ENCODE measurements at regions not wholly inside any gene's neighbourhood (a gene's known extent, or its start where the extent isn't known, plus 50 kb on each side); places are given as distances from the start of the nearest gene placed in this dataset.
"Not testable (repeated sequence)": the region's sequence is repeated elsewhere in the genome, so short reads cannot be mapped to it uniquely, and the experiment has no call there.

DNA sequence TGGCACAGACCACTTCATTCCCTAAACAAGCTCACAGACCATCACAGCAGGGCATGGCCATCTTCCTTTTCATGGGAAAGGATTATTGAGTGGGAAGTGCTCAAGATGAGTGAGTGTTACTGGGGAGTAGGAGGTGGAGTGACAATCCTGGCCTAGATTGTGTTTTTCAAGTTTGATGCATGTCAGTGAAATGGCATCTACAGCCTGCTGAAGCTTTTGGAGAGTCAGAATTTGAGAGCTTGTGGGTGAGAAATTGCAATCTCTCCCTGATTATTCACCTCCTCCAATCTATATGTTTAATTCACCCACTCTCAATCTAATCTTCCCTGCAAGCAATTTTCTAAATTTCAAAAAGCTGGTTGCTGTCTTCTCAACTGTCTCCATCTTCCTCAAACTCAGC, 156.1 kb upstream of the G2E3 start:
- no peaks in the 10 kb centered on the region for H3K9me3 ChIP-seq (ENCODE audit: control insufficient read depth in 2 of 2, insufficient read depth in 1 of 2, low read depth in 1 of 2, low read length in 1 of 2)
- H3K27ac ChIP-seq (ENCODE audit: low read depth in 2 of 2, low read length in 1 of 2), result no peak overlapping the region
- H3K4me3 ChIP-seq (ENCODE audit: low read depth in 1 of 2, low read length in 2 of 2), result no peak overlapping the region
- H3K4me1 ChIP-seq (ENCODE audit: control insufficient read depth in 2 of 2, insufficient read depth in 2 of 2, low read length in 1 of 2), result no peaks in the 10 kb centered on the region
- no peaks in the 10 kb centered on the region for H3K27me3 ChIP-seq (ENCODE audit: control insufficient read depth in 1 of 2, insufficient read depth in 2 of 2, low read length in 2 of 2)
- no peaks in the 10 kb centered on the region for H3K36me3 ChIP-seq (ENCODE audit: control insufficient read depth in 2 of 2, insufficient read depth in 2 of 2, low read length in 1 of 2)

GRCh38 chr14:30403791-30404190, 155.2 kb upstream of the G2E3 start:
- Histone ChIP-seq H3K4me3 (ENCODE audit: low read depth in 1 of 2, low read length in 2 of 2) (no peak overlapping the region), H3K36me3 (ENCODE audit: control insufficient read depth in 2 of 2, insufficient read depth in 2 of 2, low read length in 1 of 2) (no peaks in the 10 kb centered on the region), H3K27ac (ENCODE audit: low read depth in 2 of 2, low read length in 1 of 2) (no peak overlapping the region), H3K27me3 (ENCODE audit: control insufficient read depth in 1 of 2, insufficient read depth in 2 of 2, low read length in 2 of 2) (no peaks in the 10 kb centered on the region), H3K9me3 (ENCODE audit: control insufficient read depth in 2 of 2, insufficient read depth in 1 of 2, low read depth in 1 of 2, low read length in 1 of 2) (no peaks in the 10 kb centered on the region), H3K4me1 (ENCODE audit: control insufficient read depth in 2 of 2, insufficient read depth in 2 of 2, low read length in 1 of 2) (no peaks in the 10 kb centered on the region)
- WGBS, 2 donors, result 79 to 81% methylated on average over 4 of the region's 4 CpGs

GRCh38 chr14:30409508-30410015, 149.4 kb upstream of the G2E3 start:
- not testable (repeated sequence) for H3K4me3 ChIP-seq (ENCODE audit: low read depth in 1 of 2, low read length in 2 of 2); H3K27me3 ChIP-seq (ENCODE audit: control insufficient read depth in 1 of 2, insufficient read depth in 2 of 2, low read length in 2 of 2); H3K36me3 ChIP-seq (ENCODE audit: control insufficient read depth in 2 of 2, insufficient read depth in 2 of 2, low read length in 1 of 2); H3K4me1 ChIP-seq (ENCODE audit: control insufficient read depth in 2 of 2, insufficient read depth in 2 of 2, low read length in 1 of 2); H3K9me3 ChIP-seq (ENCODE audit: control insufficient read depth in 2 of 2, insufficient read depth in 1 of 2, low read depth in 1 of 2, low read length in 1 of 2); H3K27ac ChIP-seq (ENCODE audit: low read depth in 2 of 2, low read length in 1 of 2)
- 81 to 83% methylated on average over 2 of the region's 2 CpGs for WGBS, 2 donors

GRCh38 chr14:30410986-30411385, 148.0 kb upstream of the G2E3 start:
- Histone ChIP-seq H3K4me1 (ENCODE audit: control insufficient read depth in 2 of 2, insufficient read depth in 2 of 2, low read length in 1 of 2) (no peaks in the 10 kb centered on the region), H3K36me3 (ENCODE audit: control insufficient read depth in 2 of 2, insufficient read depth in 2 of 2, low read length in 1 of 2) (no peaks in the 10 kb centered on the region), H3K27ac (ENCODE audit: low read depth in 2 of 2, low read length in 1 of 2) (no peak overlapping the region), H3K4me3 (ENCODE audit: low read depth in 1 of 2, low read length in 2 of 2) (no peak overlapping the region), H3K9me3 (ENCODE audit: control insufficient read depth in 2 of 2, insufficient read depth in 1 of 2, low read depth in 1 of 2, low read length in 1 of 2) (no peaks in the 10 kb centered on the region), H3K27me3 (ENCODE audit: control insufficient read depth in 1 of 2, insufficient read depth in 2 of 2, low read length in 2 of 2) (peaks cover 0 to 2% of the 10 kb centered on the region in 2 donors)
- 71 to 77% methylated on average over 4 of the region's 4 CpGs for WGBS, 2 donors

DNA sequence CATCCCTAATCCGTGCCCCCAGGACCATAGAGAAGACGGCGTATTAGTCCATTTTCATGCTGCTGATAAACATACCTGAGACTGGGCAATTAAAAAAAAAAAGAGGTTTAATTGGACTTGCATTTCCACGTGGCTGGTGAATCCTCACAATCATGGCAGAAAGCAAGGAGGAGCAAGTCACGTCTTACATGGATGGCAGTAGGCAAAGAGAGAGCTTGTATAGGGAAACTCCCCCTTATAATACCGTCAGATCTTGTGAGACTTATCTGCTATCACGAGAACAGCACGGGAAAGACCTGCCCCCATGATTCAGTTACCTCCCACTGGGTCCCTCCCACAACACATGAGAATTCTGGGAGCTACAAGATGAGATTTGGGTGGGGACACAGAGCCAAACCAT, 145.8 kb upstream of the G2E3 start:
- 77 to 90% methylated on average over 8 of the region's 8 CpGs for WGBS, 2 donors
- H3K9me3 ChIP-seq (ENCODE audit: control insufficient read depth in 2 of 2, insufficient read depth in 1 of 2, low read depth in 1 of 2, low read length in 1 of 2); H3K27ac ChIP-seq (ENCODE audit: low read depth in 2 of 2, low read length in 1 of 2); H3K4me1 ChIP-seq (ENCODE audit: control insufficient read depth in 2 of 2, insufficient read depth in 2 of 2, low read length in 1 of 2); H3K36me3 ChIP-seq (ENCODE audit: control insufficient read depth in 2 of 2, insufficient read depth in 2 of 2, low read length in 1 of 2); H3K4me3 ChIP-seq (ENCODE audit: low read depth in 1 of 2, low read length in 2 of 2); H3K27me3 ChIP-seq (ENCODE audit: control insufficient read depth in 1 of 2, insufficient read depth in 2 of 2, low read length in 2 of 2): not testable (repeated sequence)

DNA sequence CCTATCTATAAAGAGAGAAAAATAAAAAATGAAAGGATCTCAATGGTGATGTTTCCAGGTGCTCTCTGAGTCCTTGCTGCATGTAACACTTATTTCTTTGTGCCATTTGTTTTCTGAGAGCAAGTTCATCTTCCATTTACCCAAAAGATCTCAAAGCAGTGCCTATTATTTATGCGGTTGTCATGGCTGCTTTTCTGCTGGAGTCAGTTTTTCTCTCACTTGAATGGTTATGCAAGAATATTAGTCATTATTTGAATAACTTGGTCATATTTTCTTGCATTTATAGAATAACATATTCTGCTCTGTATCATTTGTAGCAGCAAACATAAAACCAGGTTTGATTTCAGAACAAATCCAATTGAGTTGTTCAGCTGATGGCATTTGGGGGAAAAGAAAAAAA, 141.8 kb upstream of the G2E3 start:
- H3K36me3 ChIP-seq (ENCODE audit: control insufficient read depth in 2 of 2, insufficient read depth in 2 of 2, low read length in 1 of 2), result no peaks in the 10 kb centered on the region
- H3K27me3 ChIP-seq (ENCODE audit: control insufficient read depth in 1 of 2, insufficient read depth in 2 of 2, low read length in 2 of 2), result no peaks in the 10 kb centered on the region
- H3K27ac ChIP-seq (ENCODE audit: low read depth in 2 of 2, low read length in 1 of 2), result no peak overlapping the region
- no peaks in the 10 kb centered on the region for H3K9me3 ChIP-seq (ENCODE audit: control insufficient read depth in 2 of 2, insufficient read depth in 1 of 2, low read depth in 1 of 2, low read length in 1 of 2)
- no peak overlapping the region for H3K4me3 ChIP-seq (ENCODE audit: low read depth in 1 of 2, low read length in 2 of 2)
- 67 to 84% methylated on average over 1 of the region's 1 CpG for WGBS, 2 donors
- no peaks in the 10 kb centered on the region for H3K4me1 ChIP-seq (ENCODE audit: control insufficient read depth in 2 of 2, insufficient read depth in 2 of 2, low read length in 1 of 2)

DNA sequence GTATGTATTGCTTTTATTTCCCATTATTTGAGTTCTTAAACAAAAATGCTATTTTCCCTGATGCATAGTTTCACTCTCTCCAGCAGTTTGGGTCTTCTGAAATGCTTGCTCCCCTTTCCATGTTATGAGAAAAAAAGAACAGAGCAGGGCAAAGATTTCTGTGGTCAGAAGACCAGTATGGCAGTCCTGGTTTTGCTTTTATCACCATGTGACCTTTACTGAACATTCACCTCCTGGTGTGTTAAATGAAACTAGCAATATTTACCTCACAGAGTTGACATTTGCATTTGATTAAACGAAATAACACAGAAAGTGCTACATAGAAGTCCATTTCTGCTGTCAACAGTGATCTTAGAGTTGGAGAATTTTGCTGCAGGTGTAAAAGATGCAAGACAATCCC, 141.0 kb upstream of the G2E3 start:
- Histone ChIP-seq H3K4me3 (ENCODE audit: low read depth in 1 of 2, low read length in 2 of 2) (no peak overlapping the region), H3K9me3 (ENCODE audit: control insufficient read depth in 2 of 2, insufficient read depth in 1 of 2, low read depth in 1 of 2, low read length in 1 of 2) (no peaks in the 10 kb centered on the region)
- WGBS, 2 donors, result 47 to 50% methylated on average over 1 of the region's 1 CpG

GRCh38 chr14:30419037-30419436, 139.9 kb upstream of the G2E3 start:
- no peak overlapping the region for H3K27ac ChIP-seq (ENCODE audit: low read depth in 2 of 2, low read length in 1 of 2)
- no peaks in the 10 kb centered on the region for H3K4me1 ChIP-seq (ENCODE audit: control insufficient read depth in 2 of 2, insufficient read depth in 2 of 2, low read length in 1 of 2)
- no peaks in the 10 kb centered on the region for H3K36me3 ChIP-seq (ENCODE audit: control insufficient read depth in 2 of 2, insufficient read depth in 2 of 2, low read length in 1 of 2)
- H3K27me3 ChIP-seq (ENCODE audit: control insufficient read depth in 1 of 2, insufficient read depth in 2 of 2, low read length in 2 of 2), result no peaks in the 10 kb centered on the region
- H3K9me3 ChIP-seq (ENCODE audit: control insufficient read depth in 2 of 2, insufficient read depth in 1 of 2, low read depth in 1 of 2, low read length in 1 of 2), result no peaks in the 10 kb centered on the region
- H3K4me3 ChIP-seq (ENCODE audit: low read depth in 1 of 2, low read length in 2 of 2), result no peak overlapping the region

More for the DNA sequence above, 141.0 kb upstream of the G2E3 start:
- Histone ChIP-seq H3K4me1 (ENCODE audit: control insufficient read depth in 2 of 2, insufficient read depth in 2 of 2, low read length in 1 of 2) (no peaks in the 10 kb centered on the region), H3K36me3 (ENCODE audit: control insufficient read depth in 2 of 2, insufficient read depth in 2 of 2, low read length in 1 of 2) (no peaks in the 10 kb centered on the region), H3K27ac (ENCODE audit: low read depth in 2 of 2, low read length in 1 of 2) (no peak overlapping the region), H3K27me3 (ENCODE audit: control insufficient read depth in 1 of 2, insufficient read depth in 2 of 2, low read length in 2 of 2) (no peaks in the 10 kb centered on the region)

DNA sequence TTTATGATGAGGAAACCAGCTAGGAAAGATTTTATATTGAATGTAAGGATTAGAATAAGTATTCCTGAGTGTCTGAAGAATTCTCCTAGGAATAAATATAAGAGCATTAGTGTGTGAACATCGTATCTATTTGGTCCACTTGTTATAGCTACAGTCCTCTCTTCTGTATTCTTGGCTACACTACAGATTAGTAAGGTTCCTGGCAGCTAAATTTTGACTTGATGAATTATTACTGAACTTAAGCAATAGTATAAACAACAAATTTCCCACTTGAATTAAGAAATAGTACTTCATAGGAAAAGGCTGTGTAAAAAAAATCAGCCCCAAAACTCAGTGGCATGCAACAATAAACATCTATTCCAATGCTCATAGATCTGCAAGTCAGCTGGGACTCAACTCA, 138.4 kb upstream of the G2E3 start:
- H3K27me3 ChIP-seq (ENCODE audit: control insufficient read depth in 1 of 2, insufficient read depth in 2 of 2, low read length in 2 of 2), result no peaks in the 10 kb centered on the region
- no peak overlapping the region for H3K4me3 ChIP-seq (ENCODE audit: low read depth in 1 of 2, low read length in 2 of 2)
- no peak overlapping the region for H3K27ac ChIP-seq (ENCODE audit: low read depth in 2 of 2, low read length in 1 of 2)
- no peaks in the 10 kb centered on the region for H3K4me1 ChIP-seq (ENCODE audit: control insufficient read depth in 2 of 2, insufficient read depth in 2 of 2, low read length in 1 of 2)
- 0 to 27% methylated on average over 1 of the region's 1 CpG for WGBS, 2 donors
- no peaks in the 10 kb centered on the region for H3K36me3 ChIP-seq (ENCODE audit: control insufficient read depth in 2 of 2, insufficient read depth in 2 of 2, low read length in 1 of 2)
- no peaks in the 10 kb centered on the region for H3K9me3 ChIP-seq (ENCODE audit: control insufficient read depth in 2 of 2, insufficient read depth in 1 of 2, low read depth in 1 of 2, low read length in 1 of 2)

GRCh38 chr14:30426463-30426862, 132.5 kb upstream of the G2E3 start:
- Histone ChIP-seq H3K27me3 (ENCODE audit: control insufficient read depth in 1 of 2, insufficient read depth in 2 of 2, low read length in 2 of 2) (no peaks in the 10 kb centered on the region), H3K36me3 (ENCODE audit: control insufficient read depth in 2 of 2, insufficient read depth in 2 of 2, low read length in 1 of 2) (no peaks in the 10 kb centered on the region), H3K4me3 (ENCODE audit: low read depth in 1 of 2, low read length in 2 of 2) (no peak overlapping the region), H3K9me3 (ENCODE audit: control insufficient read depth in 2 of 2, insufficient read depth in 1 of 2, low read depth in 1 of 2, low read length in 1 of 2) (no peaks in the 10 kb centered on the region), H3K27ac (ENCODE audit: low read depth in 2 of 2, low read length in 1 of 2) (no peak overlapping the region), H3K4me1 (ENCODE audit: control insufficient read depth in 2 of 2, insufficient read depth in 2 of 2, low read length in 1 of 2) (no peaks in the 10 kb centered on the region)
- 70 to 72% methylated on average over 1 of the region's 1 CpG for whole genome bisulfite sequencing, 2 donors
